ENCODE measurements at regions not wholly inside any gene's neighbourhood (a gene's known extent, or its start where the extent isn't known, plus 50 kb on each side); places are given as distances from the start of the nearest gene placed in this dataset.
A peak's percentile ranks its signal among the peaks of the same experiment; 100 is the strongest.

- ATAC-seq, result peak; percentile 62
- Histone ChIP-seq H3K4me2 (ENCODE audit: insufficient read depth, low read length) (no peak overlapping the region), H3K27me3 (ENCODE audit: control insufficient read depth in 2 of 2, insufficient read depth in 2 of 2, low read length in 2 of 2) (no peaks in the 10 kb centered on the region), H4K20me1 (replicated peaks; ENCODE audit: control insufficient read depth, insufficient read depth, low read length) (no peaks in the 10 kb centered on the region), H3K79me2 (ENCODE audit: control insufficient read depth, insufficient read depth, low read length) (no peaks in the 10 kb centered on the region), H3K27ac (ENCODE audit: extremely low read depth, low read depth, low read length) (no peak overlapping the region), H3K36me3 (ENCODE audit: control insufficient read depth, insufficient read depth, low read length) (no peaks in the 10 kb centered on the region), H3K4me1 (replicated peaks in 1 of 2; ENCODE audit: control insufficient read depth in 2 of 2, insufficient read depth in 2 of 2, low read length in 2 of 2) (peaks cover 10 to 27% of the 10 kb centered on the region in 2 experiments), H3K9me1 (ENCODE audit: control insufficient read depth, insufficient read depth, low read length) (no peaks in the 10 kb centered on the region), H3K9ac (ENCODE audit: insufficient read depth in 1 of 2, low read depth in 2 of 2, low read length in 2 of 2) (no peak overlapping the region; a peak in 1 of 4 replicates), H2AFZ (ENCODE audit: low read depth, low read length) (no peak overlapping the region), H3K9me3 (replicated peaks; ENCODE audit: control insufficient read depth, insufficient read depth, low read depth, low read length) (no peaks in the 10 kb centered on the region), H3K4me3 (no peak overlapping the region)
- TF ChIP-seq ZFX (CRISPR knock-in tag; IDR thresholded peaks at IDR 0.05) (no peak), BRF1 (IDR thresholded peaks at IDR 0.05; ENCODE audit: borderline replicate concordance, extremely low read depth, insufficient read length) (no peak)
- TF ChIP-seq, protein P1, sequence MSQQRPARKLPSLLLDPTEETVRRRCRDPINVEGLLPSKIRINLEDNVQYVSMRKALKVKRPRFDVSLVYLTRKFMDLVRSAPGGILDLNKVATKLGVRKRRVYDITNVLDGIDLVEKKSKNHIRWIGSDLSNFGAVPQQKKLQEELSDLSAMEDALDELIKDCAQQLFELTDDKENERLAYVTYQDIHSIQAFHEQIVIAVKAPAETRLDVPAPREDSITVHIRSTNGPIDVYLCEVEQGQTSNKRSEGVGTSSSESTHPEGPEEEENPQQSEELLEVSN (IDR thresholded peaks at IDR 0.05; ENCODE audit: borderline replicate concordance in 1 of 2, extremely low read depth in 1 of 2, insufficient read depth in 1 of 2, insufficient read length in 1 of 2, low read depth in 1 of 2, low read length in 1 of 2, poor library complexity in 1 of 2, severe bottlenecking in 1 of 2), result peak in 1 of 2 experiments; percentile 48
- intact Hi-C loops (cut with micrococcal nuclease) (loop anchor here (2.0 to 10.0 kb wide), 3 partner anchors 274 to 446 kb away; no protein-coding TSS in a partner anchor), in situ Hi-C loops (cut with MboI) (no loop called here)
- DNase-seq (ENCODE audit: extremely low read depth in 1 of 4, low spot score in 3 of 4), result peak in 2 of 4 experiments; percentile 17 to 20
- CTCF ChIA-PET (ENCODE audit: low intra/inter-chr PET ratio), result no interaction called here
- POLR2A ChIA-PET, result no interaction called here
- BruUV-seq (replicated peaks), result no TSS peak
- FAIRE-seq, result no peak
- WGBS (ENCODE audit: insufficient coverage, low coverage, missing lambda C conversion rate), result 18% methylated on average over 3 of the region's 7 CpGs
Observed at GRCh38 chrX:39818750-39819149, 279.0 kb downstream of the BCOR start.
